ENCODE measurements at regions not wholly inside any gene's neighbourhood (a gene's known extent, or its start where the extent isn't known, plus 50 kb on each side); places are given as distances from the start of the nearest gene placed in this dataset.

- TF ChIP-seq, protein P1, sequence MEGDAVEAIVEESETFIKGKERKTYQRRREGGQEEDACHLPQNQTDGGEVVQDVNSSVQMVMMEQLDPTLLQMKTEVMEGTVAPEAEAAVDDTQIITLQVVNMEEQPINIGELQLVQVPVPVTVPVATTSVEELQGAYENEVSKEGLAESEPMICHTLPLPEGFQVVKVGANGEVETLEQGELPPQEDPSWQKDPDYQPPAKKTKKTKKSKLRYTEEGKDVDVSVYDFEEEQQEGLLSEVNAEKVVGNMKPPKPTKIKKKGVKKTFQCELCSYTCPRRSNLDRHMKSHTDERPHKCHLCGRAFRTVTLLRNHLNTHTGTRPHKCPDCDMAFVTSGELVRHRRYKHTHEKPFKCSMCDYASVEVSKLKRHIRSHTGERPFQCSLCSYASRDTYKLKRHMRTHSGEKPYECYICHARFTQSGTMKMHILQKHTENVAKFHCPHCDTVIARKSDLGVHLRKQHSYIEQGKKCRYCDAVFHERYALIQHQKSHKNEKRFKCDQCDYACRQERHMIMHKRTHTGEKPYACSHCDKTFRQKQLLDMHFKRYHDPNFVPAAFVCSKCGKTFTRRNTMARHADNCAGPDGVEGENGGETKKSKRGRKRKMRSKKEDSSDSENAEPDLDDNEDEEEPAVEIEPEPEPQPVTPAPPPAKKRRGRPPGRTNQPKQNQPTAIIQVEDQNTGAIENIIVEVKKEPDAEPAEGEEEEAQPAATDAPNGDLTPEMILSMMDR (IDR thresholded peaks at IDR 0.05), result no peak
- TF ChIP-seq POLR2A (IDR thresholded peaks at IDR 0.05), result no peak
These were observed 148.8 kb downstream of the RDH14 start for GRCh38 chr2:18411626-18412025.
